Hypothalamus (tissue), 51 donors: ENCODE measurements at regions not wholly inside any gene's neighbourhood (a gene's known extent, or its start where the extent isn't known, plus 50 kb on each side); places are given as distances from the start of the nearest gene placed in this dataset.

Experiments used
- DNase-seq, 51 donors: peaks; one replicate each; lab custom pipeline; 2025; lab: John Stamatoyannopoulos, UW

- no peak for DNase-seq
Measured at GRCh38 chr14:104505085-104506074, 74.2 kb upstream of the C14orf180 start.

- no peak for DNase-seq
Measured at GRCh38 chr14:104506461-104507253, 72.9 kb upstream of the C14orf180 start.

GRCh38 chr14:104507443-104507842 is 72.1 kb upstream of the C14orf180 start:
- no peak for DNase-seq

- DNase-seq, result no peak
Measured at GRCh38 chr14:104509673-104510072, 69.9 kb upstream of the C14orf180 start.

- no peak for DNase-seq
Measured at GRCh38 chr14:104510216-104510615, 69.3 kb upstream of the C14orf180 start.

- peak in 31 of 51 donors; percentile 10 to 72 (median 45) for DNase-seq
Measured at GRCh38 chr14:104510794-104511611, 68.6 kb upstream of the C14orf180 start.

- no peak for DNase-seq
Measured at GRCh38 chr14:104512061-104512460, 67.5 kb upstream of the C14orf180 start.

- DNase-seq, result no peak
Measured at GRCh38 chr14:104512771-104513640, 66.6 kb upstream of the C14orf180 start.

GRCh38 chr14:104513641-104514046 is 65.9 kb upstream of the C14orf180 start:
- no peak for DNase-seq

GRCh38 chr14:104514156-104514848 is 65.3 kb upstream of the C14orf180 start:
- no peak for DNase-seq

GRCh38 chr14:104515059-104515810 is 64.3 kb upstream of the C14orf180 start:
- no peak for DNase-seq

- no peak for DNase-seq
Measured at GRCh38 chr14:104515811-104516780, 63.5 kb upstream of the C14orf180 start.

GRCh38 chr14:104516906-104517305 is 62.7 kb upstream of the C14orf180 start:
- no peak for DNase-seq

GRCh38 chr14:104517426-104517825 is 62.1 kb upstream of the C14orf180 start:
- DNase-seq, result no peak

GRCh38 chr14:104517867-104518266 is 61.7 kb upstream of the C14orf180 start:
- DNase-seq, result no peak

- DNase-seq, result no peak
Measured at GRCh38 chr14:104518659-104519350, 60.8 kb upstream of the C14orf180 start.
